HCT116 (cell line): ENCODE measurements at regions not wholly inside any gene's neighbourhood (a gene's known extent, or its start where the extent isn't known, plus 50 kb on each side); places are given as distances from the start of the nearest gene placed in this dataset.

ENCODE experiments used
- ATAC-seq: fragments of 200-7000 bp; cut with Tn5 transposase; 2 replicates; pipeline ENCODE4 v1.9.1; 2020; ENCODE audit warnings: mild to moderate bottlenecking, moderate library complexity
- BruUV-seq: library from RNA; stranded (reverse); fragments of 400-500 nt; replicated peaks from 2 replicates; lab custom pipeline; 2021; lab: Mats Ljungman, UMichigan
- CTCF ChIA-PET: fragments of 300-600 bp; sonication (Branson Sonifier 250); formaldehyde crosslinking; loops from one replicate; lab custom pipeline; 2021; ENCODE audit warnings: antibody characterized with exemption; lab: Charles Lee
- POLR2A ChIA-PET: fragments of 300-600, 350-600 bp; sonication (Branson Sonifier 250); formaldehyde crosslinking; loops from one replicate; lab custom pipeline; 2021; ENCODE audit warnings: antibody characterized with exemption; lab: Charles Lee
- RAD21 ChIA-PET, 2 experiments: fragments of 300-600 bp; sonication (Branson Sonifier 250); formaldehyde crosslinking; loops; one replicate each; lab custom pipeline; 2023; ENCODE audit warnings: low total read pairs in 2 of 2; ENCODE audit not compliant: uncharacterized antibody in 2 of 2, unreplicated experiment in 2 of 2, low non-redundant PET in 1 of 2; lab: Charles Lee
- DNase-seq: peaks from one replicate; pipeline ENCODE4 v3.0.0-alpha.2; 2010; ENCODE audit warnings: low read depth, low spot score
- H2AFZ ChIP-seq: fragments of 200-600 bp; shearing (Covaris generic), sonication (generic); 2 replicates; pipeline ENCODE4 v1.6.1; 2017; ENCODE audit warnings: low read depth, mixed run types, mixed read lengths, antibody characterized with exemption, low read length; ENCODE audit not compliant: poor library complexity, severe bottlenecking
- H3K27ac ChIP-seq: 2 replicates; pipeline ENCODE4 v1.5.1; 2012; ENCODE audit warnings: low read depth, low read length
- H3K27me3 ChIP-seq: fragments of 200-600 bp; sonication (generic); 2 replicates; pipeline ENCODE4 v1.6.1; 2016; ENCODE audit warnings: mixed run types, low read length, mixed read lengths; ENCODE audit not compliant: insufficient read depth
- H3K36me3 ChIP-seq, 2 experiments: fragments of 200-500 bp in 1 of 2; fragments of 200-600 bp in 1 of 2; sonication (Bioruptor generic) in 1 of 2; sonication (generic) in 1 of 2; 2 replicates each; pipeline versions ENCODE4 v1.5.1 to v1.6.1; 2014 to 2016; ENCODE audit warnings: low read length in 2 of 2, inconsistent platforms in 1 of 2, mixed read lengths in 1 of 2, mixed run types in 1 of 2; ENCODE audit not compliant: insufficient read depth in 2 of 2, control insufficient read depth in 1 of 2
- H3K4me1 ChIP-seq, 2 experiments: fragments of 200-600 bp in 1 of 2; sonication (generic) in 1 of 2; 2 replicates each; pipeline versions ENCODE4 v1.5.1 to v1.6.1; 2012 to 2017; ENCODE audit warnings: low read length in 2 of 2, inconsistent platforms in 1 of 2, mild to moderate bottlenecking in 1 of 2, mixed read lengths in 1 of 2, mixed run types in 1 of 2, moderate library complexity in 1 of 2; ENCODE audit not compliant: insufficient read depth in 2 of 2, control insufficient read depth in 1 of 2
- H3K4me2 ChIP-seq: fragments of 200-600 bp; sonication (generic); 2 replicates; pipeline ENCODE4 v1.6.1; 2017; ENCODE audit warnings: mixed run types, low read length, mixed read lengths
- H3K4me3 ChIP-seq, 2 experiments: fragments of 200-600 bp in 1 of 2; sonication (generic) in 1 of 2; replicated peaks in 1 of 2; 2 replicates each; pipeline ENCODE4 v1.5.1; 2011 to 2016; ENCODE audit warnings: low read length in 2 of 2, control low read depth in 1 of 2, low read depth in 1 of 2, mild to moderate bottlenecking in 1 of 2, mixed read lengths in 1 of 2, mixed run types in 1 of 2
- H3K79me2 ChIP-seq: fragments of 200-600 bp; sonication (generic); 2 replicates; pipeline ENCODE4 v1.6.1; 2017; ENCODE audit warnings: mild to moderate bottlenecking, mixed run types, low read length, moderate library complexity, mixed read lengths; ENCODE audit not compliant: insufficient read depth
- H3K9ac ChIP-seq: fragments of 200-600 bp; sonication (generic); 2 replicates; pipeline ENCODE4 v1.6.1; 2016; ENCODE audit warnings: low read length, mixed read lengths
- H3K9me2 ChIP-seq: fragments of 200-600 bp; sonication (generic), shearing (Covaris generic); 2 replicates; pipeline ENCODE4 v1.6.1; 2017; ENCODE audit warnings: mixed run types, mild to moderate bottlenecking, moderate library complexity; ENCODE audit not compliant: insufficient read depth
- H3K9me3 ChIP-seq, 2 experiments: fragments of 200-500 bp in 1 of 2; fragments of 200-600 bp in 1 of 2; sonication (Bioruptor generic) in 1 of 2; sonication (generic) in 1 of 2; 2 replicates each; pipeline ENCODE4 v1.6.1; 2014 to 2017; ENCODE audit warnings: low read length in 2 of 2, mixed read lengths in 2 of 2, inconsistent platforms in 1 of 2, low read depth in 1 of 2, mild to moderate bottlenecking in 1 of 2, mixed run types in 1 of 2, moderate library complexity in 1 of 2; ENCODE audit not compliant: control insufficient read depth in 1 of 2, insufficient read depth in 1 of 2
- H4K20me1 ChIP-seq: fragments of 200-600 bp; sonication (generic), shearing (Covaris generic); 2 replicates; pipeline ENCODE4 v1.6.1; 2017; ENCODE audit warnings: mixed run types, mild to moderate bottlenecking, moderate library complexity; ENCODE audit not compliant: insufficient read depth
- CBX3 ChIP-seq: IDR thresholded peaks from 2 replicates; pipeline ENCODE4 v1.6.1; 2012; ENCODE audit warnings: low read depth
- CEBPB ChIP-seq: IDR thresholded peaks from 2 replicates; pipeline ENCODE4 v1.6.1; 2012; ENCODE audit warnings: low read depth
- CTCF ChIP-seq, 3 experiments: fragments of 200-600 bp in 1 of 3; sonication (generic) in 1 of 3; IDR thresholded peaks in 2 of 3; conservative IDR thresholded peaks in 1 of 3; 2 replicates each; pipeline ENCODE4 v1.5.1; 2012 to 2017; ENCODE audit warnings: low read depth in 2 of 3, low read length in 2 of 3, antibody characterized with exemption in 1 of 3, borderline replicate concordance in 1 of 3, control low read depth in 1 of 3, mild to moderate bottlenecking in 1 of 3, mixed read lengths in 1 of 3, mixed run types in 1 of 3, moderate library complexity in 1 of 3; ENCODE audit not compliant: insufficient read depth in 1 of 3
- EGR1 ChIP-seq: IDR thresholded peaks from 2 replicates; pipeline ENCODE4 v1.6.1; 2012; ENCODE audit warnings: low read depth
- ELF1 ChIP-seq: IDR thresholded peaks from 2 replicates; pipeline ENCODE4 v1.6.1; 2012; ENCODE audit warnings: low read depth, borderline replicate concordance
- EZH2 ChIP-seq: fragments of 200-600 bp; sonication (generic); IDR thresholded peaks from 2 replicates; pipeline ENCODE4 v1.6.1; 2017; ENCODE audit warnings: antibody characterized with exemption, mixed run types
- EZH2phosphoT487 ChIP-seq: fragments of 200-600 bp; IDR thresholded peaks from 2 replicates; pipeline ENCODE4 v1.6.1; 2018; ENCODE audit warnings: antibody characterized with exemption, borderline replicate concordance
- FOSL1 ChIP-seq: IDR thresholded peaks from 2 replicates; pipeline ENCODE4 v1.6.1; 2012; ENCODE audit warnings: low read depth
- JUND ChIP-seq: IDR thresholded peaks from 2 replicates; pipeline ENCODE4 v1.6.1; 2012
- POLR2AphosphoS5 ChIP-seq: IDR thresholded peaks from 2 replicates; pipeline ENCODE4 v1.6.1; 2011; ENCODE audit warnings: mild to moderate bottlenecking, low read depth, low read length, moderate library complexity
- RAD21 ChIP-seq: IDR thresholded peaks from 2 replicates; pipeline ENCODE4 v1.6.1; 2012; ENCODE audit warnings: low read depth, mild to moderate bottlenecking
- SRF ChIP-seq: IDR thresholded peaks from 2 replicates; pipeline ENCODE4 v1.6.1; 2012; ENCODE audit warnings: low read depth
- YY1 ChIP-seq: IDR thresholded peaks from 2 replicates; pipeline ENCODE4 v1.6.1; 2011; ENCODE audit warnings: low read length, low read depth, moderate library complexity, mild to moderate bottlenecking; ENCODE audit not compliant: insufficient replicate concordance; ENCODE audit errors: extremely low read depth
- ZFX ChIP-seq: fragments of 450-650 bp; IDR thresholded peaks from 2 replicates; pipeline ENCODE4 v1.6.1; 2017
- ZNF274 ChIP-seq: fragments of 200-500 bp; sonication (Bioruptor generic); IDR thresholded peaks from 2 replicates; pipeline ENCODE4 v1.6.1; 2014; ENCODE audit warnings: mild to moderate bottlenecking, low read depth, low read length, inconsistent platforms
- intact Hi-C: fragments of 100-400 bp; cut with micrococcal nuclease; formaldehyde crosslinking; loops from 2 replicates; pipeline ENCODE4 v1.10.0; 2022

GRCh38 chr3:117558681-117559080, 849.1 kb downstream of the TUSC7 start:
- Histone ChIP-seq H3K4me2 (no peak overlapping the region), H4K20me1 (no peaks in the 10 kb centered on the region), H3K9me2 (no peaks in the 10 kb centered on the region), H3K4me1 (no peaks in the 10 kb centered on the region), H3K9me3 (no peaks in the 10 kb centered on the region), H3K27me3 (no peaks in the 10 kb centered on the region), H3K9ac (no peak overlapping the region), H3K79me2 (no peaks in the 10 kb centered on the region), H3K27ac (no peak overlapping the region), H3K36me3 (no peaks in the 10 kb centered on the region), H2AFZ (no peak overlapping the region), H3K4me3 (no peak overlapping the region)
- CTCF ChIA-PET: no interaction called here
- no peak for DNase-seq
- intact Hi-C loops: no loop called here
- TF ChIP-seq ELF1 (no peak), RAD21 (no peak), POLR2AphosphoS5 (no peak), JUND (no peak), YY1 (no peak), CEBPB (no peak), CBX3 (no peak), EZH2 (no peak), SRF (no peak), CTCF (IDR thresholded peaks at IDR 0.05 in 2 of 3, conservative IDR thresholded peaks at IDR 0.05 in 1 of 3; ENCODE audit: borderline replicate concordance in 1 of 3, insufficient read depth in 1 of 3, low read depth in 2 of 3, low read length in 2 of 3) (no peak), ZNF274 (no peak), FOSL1 (no peak), EGR1 (no peak), EZH2phosphoT487 (no peak), ZFX (no peak)
- no TSS peak for BruUV-seq
- RAD21 ChIA-PET: no interaction called here
- POLR2A ChIA-PET: no interaction called here
- ATAC-seq: no peak
